GM23338 (cell line): ENCODE measurements at regions not wholly inside any gene's neighbourhood (a gene's known extent, or its start where the extent isn't known, plus 50 kb on each side); places are given as distances from the start of the nearest gene placed in this dataset.

Experiments used
- ATAC-seq: fragments of 200-7000 bp; cut with Tn5 transposase; 3 replicates; pipeline ENCODE4 v1.9.1; 2020
- DNase-seq: peaks from one replicate; pipeline ENCODE4 v3.0.0-alpha.2; 2015; ENCODE audit warnings: low spot score
- H2AFZ ChIP-seq: fragments of 200-600 bp; sonication (generic); 2 replicates; pipeline ENCODE4 v1.8.0; 2016; ENCODE audit warnings: antibody characterized with exemption, mild to moderate bottlenecking, moderate library complexity
- H3F3A ChIP-seq: fragments of 200-600 bp; sonication (generic); replicated peaks from 2 replicates; pipeline ENCODE4 v1.8.0; 2017; ENCODE audit warnings: antibody characterized with exemption, mixed run types, low read depth
- H3K27ac ChIP-seq: fragments of 200-600 bp; sonication (generic); 2 replicates; pipeline ENCODE4 v1.6.1; 2016; ENCODE audit warnings: low read depth
- H3K27me3 ChIP-seq: fragments of 200-600 bp; sonication (generic); 2 replicates; pipeline ENCODE4 v1.8.0; 2016; ENCODE audit warnings: mild to moderate bottlenecking, mixed run types, moderate library complexity; ENCODE audit not compliant: insufficient read depth
- H3K36me3 ChIP-seq: fragments of 200-600 bp; sonication (generic); 2 replicates; pipeline ENCODE4 v1.8.0; 2016; ENCODE audit warnings: mild to moderate bottlenecking; ENCODE audit not compliant: insufficient read depth
- H3K4me1 ChIP-seq: fragments of 200-600 bp; sonication (generic); 2 replicates; pipeline ENCODE4 v1.8.0; 2016; ENCODE audit warnings: mild to moderate bottlenecking, moderate library complexity; ENCODE audit not compliant: insufficient read depth
- H3K4me2 ChIP-seq: fragments of 200-600 bp; sonication (generic); 2 replicates; pipeline ENCODE4 v1.7.1; 2017; ENCODE audit warnings: mixed run types
- H3K4me3 ChIP-seq: fragments of 200-600 bp; sonication (generic); 2 replicates; pipeline ENCODE4 v1.6.1; 2016; ENCODE audit warnings: mixed run types
- H3K79me2 ChIP-seq: fragments of 200-600 bp; sonication (generic); replicated peaks from 2 replicates; pipeline ENCODE4 v1.8.0; 2017; ENCODE audit warnings: mild to moderate bottlenecking; ENCODE audit not compliant: insufficient read depth
- H3K9me2 ChIP-seq: fragments of 200-600 bp; sonication (generic); 2 replicates; pipeline ENCODE4 v1.8.0; 2017; ENCODE audit not compliant: insufficient read depth
- H4K20me1 ChIP-seq: fragments of 200-600 bp; sonication (generic); replicated peaks from 2 replicates; pipeline ENCODE4 v1.8.0; 2017; ENCODE audit warnings: mild to moderate bottlenecking; ENCODE audit not compliant: insufficient read depth
- H3K27ac Mint-ChIP-seq: 2 replicates; pipeline ENCODE4 v1.8.0; 2020; ENCODE audit warnings: inconsistent platforms, mild to moderate bottlenecking, moderate library complexity, mixed read lengths
- H3K27me3 Mint-ChIP-seq: 3 replicates; pipeline ENCODE4 v1.8.0; 2022; ENCODE audit warnings: low read depth, mild to moderate bottlenecking, moderate library complexity, mixed read lengths, inconsistent platforms; ENCODE audit not compliant: insufficient read depth, poor library complexity
- H3K36me3 Mint-ChIP-seq: 3 replicates; pipeline ENCODE4 v1.8.0; 2021; ENCODE audit warnings: low read depth, mild to moderate bottlenecking, inconsistent platforms, moderate library complexity, mixed read lengths
- H3K4me1 Mint-ChIP-seq: 3 replicates; pipeline ENCODE4 v1.8.0; 2020; ENCODE audit warnings: mild to moderate bottlenecking, inconsistent platforms, mixed read lengths
- H3K4me3 Mint-ChIP-seq: 3 replicates; pipeline ENCODE4 v1.8.0; 2021; ENCODE audit warnings: moderate library complexity, mild to moderate bottlenecking, inconsistent platforms, mixed read lengths
- H3K9me3 Mint-ChIP-seq: 3 replicates; pipeline ENCODE4 v1.8.0; 2020; ENCODE audit warnings: moderate library complexity, mild to moderate bottlenecking, inconsistent platforms, mixed read lengths
- EZH2 ChIP-seq: fragments of 200-600 bp; sonication (generic); IDR thresholded peaks from one replicate; pipeline ENCODE4 v1.8.0; 2017; ENCODE audit warnings: antibody characterized with exemption, mild to moderate bottlenecking, low read depth; ENCODE audit not compliant: unreplicated experiment
- EZH2phosphoT487 ChIP-seq: fragments of 200-600 bp; sonication (generic); IDR thresholded peaks from one replicate; pipeline ENCODE4 v1.8.1; 2018; ENCODE audit warnings: antibody characterized with exemption; ENCODE audit not compliant: unreplicated experiment
- JUNB ChIP-seq: IDR thresholded peaks from one replicate; pipeline ENCODE4 v1.6.1; 2016; ENCODE audit warnings: antibody characterized with exemption; ENCODE audit not compliant: unreplicated experiment
- NANOG ChIP-seq: IDR thresholded peaks from 2 replicates; pipeline ENCODE4 v1.6.1; 2016; ENCODE audit warnings: antibody characterized with exemption, borderline replicate concordance
- STAT1 ChIP-seq: IDR thresholded peaks from one replicate; pipeline ENCODE4 v1.6.1; 2016; ENCODE audit warnings: antibody characterized with exemption; ENCODE audit not compliant: unreplicated experiment
- ZNF331 ChIP-seq: fragments of 250-450 bp; sonication (Bioruptor Pico); IDR thresholded peaks from 2 replicates; pipeline ENCODE4 v1.5.0; 2020; ENCODE audit warnings: low read depth, mild to moderate bottlenecking, moderate library complexity
- ZNF462 ChIP-seq: fragments of 250-450 bp; sonication (Bioruptor Pico); IDR thresholded peaks from 2 replicates; pipeline ENCODE4 v1.5.0; 2020; ENCODE audit warnings: mild to moderate bottlenecking, moderate library complexity

DNA sequence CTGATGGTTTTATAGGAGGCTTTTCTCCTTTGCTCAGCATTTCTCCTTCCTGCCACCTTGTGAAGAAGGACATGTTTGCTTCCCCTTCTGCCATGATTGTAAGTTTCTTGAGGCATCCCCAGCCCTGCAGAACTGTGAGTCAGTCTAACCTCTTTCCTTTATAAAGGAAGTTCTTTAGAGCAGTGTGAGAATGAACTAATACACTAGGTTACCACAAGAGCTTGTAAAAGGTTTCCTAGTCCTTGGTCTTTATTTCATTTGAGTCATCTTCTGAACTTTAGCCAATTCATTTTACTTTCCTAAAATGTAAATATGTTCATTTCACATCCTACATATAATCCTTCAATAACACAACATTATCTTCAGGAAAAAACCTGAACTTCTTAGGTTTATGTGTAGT lies 365.3 kb downstream of the HHIPL2 start:
- no peak overlapping the region for H3K27ac Mint-ChIP-seq

More for the DNA sequence above, 365.3 kb downstream of the HHIPL2 start:
- no peaks in the 10 kb centered on the region for H4K20me1 ChIP-seq
- Mint-ChIP-seq H3K4me1 (peaks cover 2% of the 10 kb centered on the region; the same call in 1 of the 3 replicates), H3K9me3 (no peaks in the 10 kb centered on the region), H3K36me3 (no peaks in the 10 kb centered on the region; the same call in 2 of the 3 replicates), H3K27me3 (peaks cover 2% of the 10 kb centered on the region), H3K4me3 (no peak overlapping the region)
- no peaks in the 10 kb centered on the region for H3K9me2 ChIP-seq
- H3F3A ChIP-seq: no peaks in the 10 kb centered on the region
- no peak for TF ChIP-seq EZH2phosphoT487
- TF ChIP-seq EZH2: no peak
- no peak for TF ChIP-seq ZNF331 (CRISPR knock-in tag)
- TF ChIP-seq JUNB: no peak
- TF ChIP-seq NANOG: no peak
- TF ChIP-seq ZNF462 (CRISPR knock-in tag): no peak
- TF ChIP-seq STAT1: no peak
- no peak overlapping the region for H3K27ac ChIP-seq
- no peaks in the 10 kb centered on the region for H3K79me2 ChIP-seq
- no peaks in the 10 kb centered on the region for H3K4me1 ChIP-seq
- H2AFZ ChIP-seq: no peak overlapping the region
- H3K4me2 ChIP-seq: no peak overlapping the region
- no peaks in the 10 kb centered on the region for H3K36me3 ChIP-seq
- DNase-seq (no peak), ATAC-seq (no peak)
- H3K4me3 ChIP-seq: no peak overlapping the region
- H3K27me3 ChIP-seq: no peaks in the 10 kb centered on the region
